ENCODE measurements at regions not wholly inside any gene's neighbourhood (a gene's known extent, or its start where the extent isn't known, plus 50 kb on each side); places are given as distances from the start of the nearest gene placed in this dataset.

- CTCF ChIA-PET = no interaction called here
- intact Hi-C loops (cut with micrococcal nuclease) = no loop called here
- Mint-ChIP-seq H3K4me3 (ENCODE audit: unreplicated experiment) (no peak overlapping the region), H3K36me3 (ENCODE audit: insufficient read depth, unreplicated experiment) (no peaks in the 10 kb centered on the region), H3K27ac (ENCODE audit: low read depth, unreplicated experiment) (no peak overlapping the region), H3K27me3 (ENCODE audit: insufficient read depth, unreplicated experiment) (no peaks in the 10 kb centered on the region), H3K4me1 (ENCODE audit: insufficient read depth, unreplicated experiment) (no peaks in the 10 kb centered on the region), H3K9me3 (ENCODE audit: unreplicated experiment) (peaks cover 17% of the 10 kb centered on the region)
- no peak for DNase-seq (ENCODE audit: unreplicated experiment)
- no TSS peak for BruUV-seq (replicated peaks)
- no peak for TF ChIP-seq CTCF (IDR thresholded peaks at IDR 0.05; ENCODE audit: unreplicated experiment)
- POLR2A ChIA-PET = no interaction called here
These were observed 857.7 kb downstream of the GALR1 start for GRCh38 chr18:78107363-78107762.

GRCh38 chr18:78108554-78108953, 858.9 kb downstream of the GALR1 start:
- CTCF ChIA-PET = no interaction called here
- Mint-ChIP-seq H3K4me1 (ENCODE audit: insufficient read depth, unreplicated experiment) (no peaks in the 10 kb centered on the region), H3K36me3 (ENCODE audit: insufficient read depth, unreplicated experiment) (no peaks in the 10 kb centered on the region), H3K27ac (ENCODE audit: low read depth, unreplicated experiment) (no peak overlapping the region), H3K9me3 (ENCODE audit: unreplicated experiment) (peaks cover 11% of the 10 kb centered on the region), H3K4me3 (ENCODE audit: unreplicated experiment) (no peak overlapping the region), H3K27me3 (ENCODE audit: insufficient read depth, unreplicated experiment) (no peaks in the 10 kb centered on the region)
- POLR2A ChIA-PET = no interaction called here
- no peak for TF ChIP-seq CTCF (IDR thresholded peaks at IDR 0.05; ENCODE audit: unreplicated experiment)
- no TSS peak for BruUV-seq (replicated peaks)
- intact Hi-C loops (cut with micrococcal nuclease) = no loop called here
- DNase-seq (ENCODE audit: unreplicated experiment) = no peak

GRCh38 chr18:78113136-78113939, 863.7 kb downstream of the GALR1 start:
- Mint-ChIP-seq H3K27ac (ENCODE audit: low read depth, unreplicated experiment) (no peak overlapping the region), H3K4me1 (ENCODE audit: insufficient read depth, unreplicated experiment) (no peaks in the 10 kb centered on the region), H3K4me3 (ENCODE audit: unreplicated experiment) (no peak overlapping the region), H3K9me3 (ENCODE audit: unreplicated experiment) (no peaks in the 10 kb centered on the region), H3K36me3 (ENCODE audit: insufficient read depth, unreplicated experiment) (no peaks in the 10 kb centered on the region), H3K27me3 (ENCODE audit: insufficient read depth, unreplicated experiment) (no peaks in the 10 kb centered on the region)
- no TSS peak for BruUV-seq (replicated peaks)
- POLR2A ChIA-PET = no interaction called here
- CTCF ChIA-PET = interaction anchor here (0.6 kb wide), 1 partner anchor 841 kb away, joined by 3 read pairs; no protein-coding TSS in a partner anchor
- no peak for TF ChIP-seq CTCF (IDR thresholded peaks at IDR 0.05; ENCODE audit: unreplicated experiment)
- no peak for DNase-seq (ENCODE audit: unreplicated experiment)
- intact Hi-C loops (cut with micrococcal nuclease) = no loop called here

GRCh38 chr18:78113940-78114251, 864.2 kb downstream of the GALR1 start:
- Mint-ChIP-seq H3K4me3 (ENCODE audit: unreplicated experiment) (no peak overlapping the region), H3K27me3 (ENCODE audit: insufficient read depth, unreplicated experiment) (no peaks in the 10 kb centered on the region), H3K27ac (ENCODE audit: low read depth, unreplicated experiment) (no peak overlapping the region), H3K4me1 (ENCODE audit: insufficient read depth, unreplicated experiment) (no peaks in the 10 kb centered on the region), H3K36me3 (ENCODE audit: insufficient read depth, unreplicated experiment) (no peaks in the 10 kb centered on the region), H3K9me3 (ENCODE audit: unreplicated experiment) (peaks cover 6% of the 10 kb centered on the region)
- TF ChIP-seq CTCF (IDR thresholded peaks at IDR 0.05; ENCODE audit: unreplicated experiment) = no peak
- CTCF ChIA-PET = interaction anchor here (0.6 kb wide), 1 partner anchor 841 kb away, joined by 3 read pairs; no protein-coding TSS in a partner anchor
- no peak for DNase-seq (ENCODE audit: unreplicated experiment)
- POLR2A ChIA-PET = no interaction called here
- intact Hi-C loops (cut with micrococcal nuclease) = no loop called here
- no TSS peak for BruUV-seq (replicated peaks)

Data from MCF 10A (cell line).